Endothelial cell of umbilical vein (primary cell): ENCODE measurements at regions not wholly inside any gene's neighbourhood (a gene's known extent, or its start where the extent isn't known, plus 50 kb on each side); places are given as distances from the start of the nearest gene placed in this dataset.
"Not testable (repeated sequence)": the region's sequence is repeated elsewhere in the genome, so short reads cannot be mapped to it uniquely, and the experiment has no call there.

Experiments used
- BruUV-seq: library from RNA; stranded (reverse); fragments of 400-500 nt; replicated peaks from 2 replicates; lab custom pipeline; 2021; lab: Mats Ljungman, UMichigan
- CTCF ChIA-PET: fragments of 300-600, 350-600 bp; sonication (Branson Sonifier 250); formaldehyde crosslinking; loops from one replicate; lab custom pipeline; 2021; ENCODE audit warnings: antibody characterized with exemption, inconsistent platforms; lab: Charles Lee
- POLR2A ChIA-PET: fragments of 300-600, 350-600 bp; sonication (Branson Sonifier 250); formaldehyde crosslinking; loops from one replicate; lab custom pipeline; 2021; ENCODE audit warnings: antibody characterized with exemption, inconsistent platforms; lab: Charles Lee
- DNase-seq: peaks from one replicate; pipeline ENCODE4 v3.0.0-alpha.2; 2011; ENCODE audit warnings: low read depth, low spot score
- FAIRE-seq: peaks from 2 replicates; lab custom pipeline; 2011; peaks lifted over from hg19 to GRCh38; lab: Jason Lieb, UNC
- H2AFZ ChIP-seq: 2 replicates; pipeline ENCODE4 v1.6.0; 2012; ENCODE audit warnings: low read depth, low read length, control low read depth, inconsistent platforms
- H3K27ac ChIP-seq: 2 replicates; pipeline ENCODE4 v1.5.1; 2011; ENCODE audit warnings: low read depth, mild to moderate bottlenecking, control low read depth, low read length, moderate library complexity; ENCODE audit not compliant: insufficient read depth
- H3K27me3 ChIP-seq, 2 experiments: 2 replicates each; pipeline versions ENCODE4 v1.6.0 to v1.6.1; 2011; ENCODE audit warnings: low read length in 2 of 2, mixed read lengths in 1 of 2; ENCODE audit not compliant: control insufficient read depth in 2 of 2, insufficient read depth in 2 of 2
- H3K36me3 ChIP-seq, 2 experiments: 2 replicates in 1 of 2; 3 replicates in 1 of 2; pipeline ENCODE4 v1.5.1; 2011; ENCODE audit warnings: low read length in 2 of 2, mild to moderate bottlenecking in 1 of 2, moderate library complexity in 1 of 2; ENCODE audit not compliant: control insufficient read depth in 2 of 2, insufficient read depth in 2 of 2; ENCODE audit errors: extremely low read depth in 1 of 2
- H3K4me1 ChIP-seq: 3 replicates; pipeline ENCODE4 v1.5.1; 2011; ENCODE audit warnings: mild to moderate bottlenecking, low read length; ENCODE audit not compliant: control insufficient read depth, insufficient read depth; ENCODE audit errors: extremely low read depth
- H3K4me2 ChIP-seq: 2 replicates; pipeline ENCODE4 v1.6.1; 2011; ENCODE audit warnings: low read length, control low read depth, mixed read lengths; ENCODE audit not compliant: insufficient read depth
- H3K4me3 ChIP-seq, 3 experiments: fragments of 200-600 bp in 1 of 3; sonication (generic), shearing (Covaris generic) in 1 of 3; replicated peaks in 1 of 3; 2 replicates each; pipeline ENCODE4 v1.5.1; 2011 to 2016; ENCODE audit warnings: control low read depth in 3 of 3, low read length in 3 of 3, mild to moderate bottlenecking in 2 of 3, inconsistent platforms in 1 of 3, low read depth in 1 of 3, moderate library complexity in 1 of 3; ENCODE audit not compliant: insufficient read depth in 1 of 3
- H3K79me2 ChIP-seq: 2 replicates; pipeline ENCODE4 v1.6.0; 2012; ENCODE audit warnings: low read length, inconsistent platforms; ENCODE audit not compliant: control insufficient read depth, insufficient read depth
- H3K9ac ChIP-seq: replicated peaks from 2 replicates; pipeline ENCODE3; 2011; ENCODE audit warnings: low read length, control low read depth; ENCODE audit not compliant: insufficient read depth; ENCODE audit errors: extremely low read depth
- H3K9me1 ChIP-seq: replicated peaks from 3 replicates; pipeline ENCODE4 v1.6.0; 2011; ENCODE audit warnings: mild to moderate bottlenecking, low read length; ENCODE audit not compliant: control insufficient read depth, insufficient read depth; ENCODE audit errors: extremely low read depth
- H3K9me3 ChIP-seq: replicated peaks from 2 replicates; pipeline ENCODE4 v1.5.1; 2012; ENCODE audit warnings: low read length, inconsistent platforms; ENCODE audit not compliant: control insufficient read depth, insufficient read depth
- H4K20me1 ChIP-seq: replicated peaks from 2 replicates; pipeline ENCODE3; 2011; ENCODE audit warnings: mild to moderate bottlenecking, low read length; ENCODE audit not compliant: control insufficient read depth, insufficient read depth; ENCODE audit errors: extremely low read depth
- CTCF ChIP-seq, 2 donors: IDR thresholded peaks; 1 replicate in 1 of 2; 2 replicates in 1 of 2; pipeline ENCODE4 v1.5.1; 2011; ENCODE audit warnings: low read length in 2 of 2, mild to moderate bottlenecking in 2 of 2, moderate library complexity in 2 of 2, control low read depth in 1 of 2, inconsistent platforms in 1 of 2, low read depth in 1 of 2; ENCODE audit not compliant: insufficient read depth in 1 of 2; ENCODE audit errors: extremely low read depth in 1 of 2
- EZH2 ChIP-seq: IDR thresholded peaks from 2 replicates; pipeline ENCODE4 v1.6.1; 2012; ENCODE audit warnings: borderline replicate concordance, low read depth, mild to moderate bottlenecking, moderate library complexity, low read length, inconsistent platforms; ENCODE audit not compliant: severe bottlenecking
- GATA2 ChIP-seq: IDR thresholded peaks from 2 replicates; pipeline ENCODE4 v1.7.0; 2011; ENCODE audit warnings: low read depth, mild to moderate bottlenecking, moderate library complexity, mixed read lengths, low read length; ENCODE audit not compliant: insufficient read length, insufficient read depth
- MYC ChIP-seq: IDR thresholded peaks from one replicate; pipeline ENCODE4 v1.6.1; 2011; ENCODE audit warnings: mild to moderate bottlenecking, low read depth, low read length
- POLR2A ChIP-seq: IDR thresholded peaks from 2 replicates; pipeline ENCODE4 v1.6.1; 2012; ENCODE audit warnings: low read depth, mild to moderate bottlenecking, control low read depth, low read length
- dilution Hi-C: fragments of 300-500 bp; cut with MboI; formaldehyde crosslinking; loops from one replicate; pipeline ENCODE4 v1.15.0; 2019; ENCODE audit warnings: low sequenced_read_pairs; ENCODE audit not compliant: extremely low pct_ligation_motif_present
- intact Hi-C: fragments of 100-400 bp; cut with micrococcal nuclease; formaldehyde crosslinking; loops from one replicate; pipeline ENCODE4 v1.10.0; 2022
- TF ChIP-seq, protein P1 (sequence below): IDR thresholded peaks from 2 replicates; pipeline ENCODE4 v1.6.1; 2011; ENCODE audit not compliant: insufficient read depth, insufficient read length

GRCh38 chr3:84318273-84318809, 640.4 kb upstream of the CADM2 start:
- FAIRE-seq (no peak), DNase-seq (no peak)
- BruUV-seq: no TSS peak
- H2AFZ ChIP-seq: no peak overlapping the region
- H4K20me1 ChIP-seq: no peaks in the 10 kb centered on the region
- no peak overlapping the region for H3K4me3 ChIP-seq
- H3K9ac ChIP-seq: no peak overlapping the region
- H3K9me3 ChIP-seq: peaks cover 2% of the 10 kb centered on the region
- intact Hi-C loops: no loop called here
- H3K4me2 ChIP-seq: no peak overlapping the region
- dilution Hi-C loops: no loop called here
- POLR2A ChIA-PET: no interaction called here
- no peaks in the 10 kb centered on the region for H3K36me3 ChIP-seq
- no peaks in the 10 kb centered on the region for H3K79me2 ChIP-seq
- H3K27me3 ChIP-seq: no peaks in the 10 kb centered on the region
- TF ChIP-seq EZH2 (no peak), CTCF (IDR thresholded peaks at IDR 0.05; ENCODE audit: extremely low read depth in 1 of 2, insufficient read depth in 1 of 2, low read depth in 1 of 2, low read length in 2 of 2) (no peak), POLR2A (no peak), MYC (no peak), GATA2 (no peak)
- TF ChIP-seq, protein P1, sequence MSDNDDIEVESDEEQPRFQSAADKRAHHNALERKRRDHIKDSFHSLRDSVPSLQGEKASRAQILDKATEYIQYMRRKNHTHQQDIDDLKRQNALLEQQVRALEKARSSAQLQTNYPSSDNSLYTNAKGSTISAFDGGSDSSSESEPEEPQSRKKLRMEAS: no peak
- H3K9me1 ChIP-seq: no peaks in the 10 kb centered on the region
- CTCF ChIA-PET: no interaction called here
- no peaks in the 10 kb centered on the region for H3K4me1 ChIP-seq
- H3K27ac ChIP-seq: no peak overlapping the region

DNA sequence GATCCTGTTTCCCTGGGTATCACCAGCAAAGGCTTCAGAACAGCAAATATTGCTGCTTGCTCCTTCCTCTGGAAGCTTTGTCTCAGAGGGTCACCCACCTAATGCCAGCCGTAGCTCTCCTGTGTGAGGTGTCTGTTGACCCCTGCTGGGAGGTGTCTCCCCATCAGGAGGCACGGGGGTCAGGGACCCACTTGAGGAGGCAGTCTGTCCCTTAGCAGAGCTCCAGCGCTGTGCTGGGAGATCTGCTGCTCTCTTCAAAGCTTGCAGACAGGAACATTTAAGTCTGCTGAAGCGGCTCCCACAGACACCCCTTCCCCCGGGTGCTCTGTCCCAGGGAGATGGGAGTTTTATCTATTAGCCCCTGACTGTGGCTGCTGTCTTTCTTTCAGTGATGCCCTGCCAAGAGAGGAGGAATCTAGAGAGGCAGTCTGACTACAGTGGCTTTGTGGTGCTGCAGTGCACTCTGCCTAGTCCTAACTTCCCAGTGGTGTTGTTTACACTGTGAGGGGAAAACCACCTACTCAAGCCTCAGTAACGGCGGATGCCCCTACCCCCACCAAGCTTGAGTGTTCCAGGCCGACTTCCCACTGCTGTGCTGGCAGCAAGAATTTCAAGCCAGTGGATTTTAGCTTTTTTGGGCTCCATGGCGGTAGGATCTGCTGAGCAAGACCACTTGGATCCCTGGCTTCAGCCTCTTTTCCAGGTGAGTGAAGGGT, 593.1 kb upstream of the CADM2 start:
- H3K4me1 ChIP-seq, CTCF ChIA-PET, intact Hi-C loops, H2AFZ ChIP-seq, dilution Hi-C loops, H3K4me3 ChIP-seq, H4K20me1 ChIP-seq, FAIRE-seq, H3K27me3 ChIP-seq, H3K9ac ChIP-seq, H3K4me2 ChIP-seq, DNase-seq, H3K9me3 ChIP-seq, H3K36me3 ChIP-seq, POLR2A ChIA-PET, H3K27ac ChIP-seq, H3K79me2 ChIP-seq, BruUV-seq, H3K9me1 ChIP-seq: not testable (repeated sequence)
